ENCODE measurements at regions not wholly inside any gene's neighbourhood (a gene's known extent, or its start where the extent isn't known, plus 50 kb on each side); places are given as distances from the start of the nearest gene placed in this dataset.

DNA sequence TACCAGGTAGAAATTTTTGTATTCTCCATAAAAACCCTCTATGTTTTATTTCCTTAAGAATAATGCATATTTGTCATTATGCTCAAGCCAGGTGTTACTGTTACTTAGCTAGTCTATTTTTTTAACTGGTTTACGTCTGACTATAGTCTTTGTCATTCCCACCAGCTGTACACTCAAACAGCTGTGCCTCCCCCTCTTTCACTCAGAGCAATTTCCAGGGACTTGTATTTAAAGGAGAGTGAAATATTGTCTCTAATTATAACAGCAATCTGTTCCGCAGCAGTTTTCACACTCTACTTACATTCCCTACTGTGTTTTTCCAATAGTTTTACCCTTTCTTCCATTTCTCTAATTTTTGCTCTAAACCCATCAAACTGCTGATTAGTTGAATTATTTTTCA lies 813.6 kb upstream of the MIR17HG start:
- TF ChIP-seq POLR2A (IDR thresholded peaks at IDR 0.05; ENCODE audit: low read depth, low read length), result no peak
- TF ChIP-seq POLR2AphosphoS5 (IDR thresholded peaks at IDR 0.05; ENCODE audit: low read depth, low read length), result no peak
- TF ChIP-seq TAF1 (IDR thresholded peaks at IDR 0.05; ENCODE audit: borderline replicate concordance, low read depth, low read length), result no peak

Measured in GM12892 (cell line).